ENCODE measurements at regions not wholly inside any gene's neighbourhood (a gene's known extent, or its start where the extent isn't known, plus 50 kb on each side); places are given as distances from the start of the nearest gene placed in this dataset.
"Not testable (repeated sequence)": the region's sequence is repeated elsewhere in the genome, so short reads cannot be mapped to it uniquely, and the experiment has no call there.

GRCh38 chr15:46956881-46957280 is 760.4 kb upstream of the SEMA6D start:
- H3K4me3 ChIP-seq (replicated peaks; ENCODE audit: low read depth, low read length): no peak overlapping the region
- TF ChIP-seq CTCF (IDR thresholded peaks at IDR 0.05; ENCODE audit: low read depth, low read length, missing control alignments): no peak
- no peak for DNase-seq (ENCODE audit: extremely low read depth, low read depth)

- no peak for TF ChIP-seq CTCF (IDR thresholded peaks at IDR 0.05; ENCODE audit: low read depth, low read length, missing control alignments)
- no peak overlapping the region for H3K4me3 ChIP-seq (replicated peaks; ENCODE audit: low read depth, low read length)
- DNase-seq (ENCODE audit: extremely low read depth, low read depth): no peak
These were observed 756.7 kb upstream of the SEMA6D start for GRCh38 chr15:46960581-46960980.

GRCh38 chr15:46961795-46962194 is 755.5 kb upstream of the SEMA6D start:
- no peak for DNase-seq (ENCODE audit: extremely low read depth, low read depth)
- no peak for TF ChIP-seq CTCF (IDR thresholded peaks at IDR 0.05; ENCODE audit: low read depth, low read length, missing control alignments)
- no peak overlapping the region for H3K4me3 ChIP-seq (replicated peaks; ENCODE audit: low read depth, low read length)

GRCh38 chr15:46988055-46988454 is 729.2 kb upstream of the SEMA6D start:
- DNase-seq (ENCODE audit: extremely low read depth, low read depth); H3K4me3 ChIP-seq (replicated peaks; ENCODE audit: low read depth, low read length): not testable (repeated sequence)

- no peak overlapping the region for H3K4me3 ChIP-seq (replicated peaks; ENCODE audit: low read depth, low read length)
- TF ChIP-seq CTCF (IDR thresholded peaks at IDR 0.05; ENCODE audit: low read depth, low read length, missing control alignments): no peak
- no peak for DNase-seq (ENCODE audit: extremely low read depth, low read depth)
These were observed 720.9 kb upstream of the SEMA6D start for GRCh38 chr15:46996359-46996758.

- TF ChIP-seq CTCF (IDR thresholded peaks at IDR 0.05; ENCODE audit: low read depth, low read length, missing control alignments): no peak
- no peak overlapping the region for H3K4me3 ChIP-seq (replicated peaks; ENCODE audit: low read depth, low read length)
- no peak for DNase-seq (ENCODE audit: extremely low read depth, low read depth)
These were observed 719.8 kb upstream of the SEMA6D start for GRCh38 chr15:46997501-46997900.

- no peak for TF ChIP-seq CTCF (IDR thresholded peaks at IDR 0.05; ENCODE audit: low read depth, low read length, missing control alignments)
- H3K4me3 ChIP-seq (replicated peaks; ENCODE audit: low read depth, low read length): no peak overlapping the region
- DNase-seq (ENCODE audit: extremely low read depth, low read depth): no peak
These were observed 713.7 kb upstream of the SEMA6D start for GRCh38 chr15:47003568-47003967.
